K562 (cell line): ENCODE measurements at regions not wholly inside any gene's neighbourhood (a gene's known extent, or its start where the extent isn't known, plus 50 kb on each side); places are given as distances from the start of the nearest gene placed in this dataset.

ENCODE experiments used
- ATAC-seq: fragments of 200-7000 bp; cut with Tn5 transposase; 3 replicates; pipeline ENCODE4 v1.9.1; 2020; ENCODE audit warnings: moderate library complexity
- BruUV-seq: library from RNA; stranded (reverse); fragments of 400-500 nt; replicated peaks from 2 replicates; lab custom pipeline; 2021; lab: Mats Ljungman, UMichigan
- CTCF ChIA-PET: fragments of 300-600 bp; formaldehyde crosslinking; extraction: SDS; loops from one replicate; lab custom pipeline; 2021; ENCODE audit warnings: low intra/inter-chr PET ratio; lab: Yijun Ruan, JAX
- POLR2A ChIA-PET: fragments of 300-600, 350-650 bp; sonication (Branson Sonifier 250); formaldehyde crosslinking; extraction: SDS; loops from one replicate; lab custom pipeline; 2021; ENCODE audit warnings: antibody characterized with exemption, inconsistent platforms; lab: Yijun Ruan, JAX
- DNase-seq, 4 experiments: peaks; one replicate each; pipeline versions ENCODE4 v3.0.0 to v3.0.0-alpha.2; 2011 to 2018; ENCODE audit warnings: low spot score in 3 of 4, mixed read lengths in 3 of 4; ENCODE audit errors: extremely low read depth in 1 of 4
- FAIRE-seq: peaks from 2 replicates; lab custom pipeline; 2011; peaks lifted over from hg19 to GRCh38; lab: Jason Lieb, UNC
- H2AFZ ChIP-seq: 2 replicates; pipeline ENCODE4 v1.6.0; 2011; ENCODE audit warnings: low read depth, low read length, control low read depth, inconsistent platforms
- H3K27ac ChIP-seq: fragments of 200-600 bp; 3 replicates; pipeline ENCODE4 v1.8.0; 2011; ENCODE audit warnings: low read depth, mild to moderate bottlenecking, control low read depth, inconsistent platforms, low read length, moderate library complexity, mixed read lengths; ENCODE audit errors: extremely low read depth
- H3K27me3 ChIP-seq, 2 experiments: fragments of 300-600 bp in 1 of 2; 2 replicates in 1 of 2; 3 replicates in 1 of 2; pipeline versions ENCODE4 v1.6.0 to v1.8.0; 2011; ENCODE audit warnings: inconsistent platforms in 2 of 2, low read length in 2 of 2, mild to moderate bottlenecking in 1 of 2, mixed read lengths in 1 of 2, moderate library complexity in 1 of 2; ENCODE audit not compliant: control insufficient read depth in 2 of 2, insufficient read depth in 2 of 2
- H3K36me3 ChIP-seq: fragments of 300-600 bp; 3 replicates; pipeline ENCODE4 v1.8.0; 2011; ENCODE audit warnings: mild to moderate bottlenecking, low read length, inconsistent platforms; ENCODE audit not compliant: control insufficient read depth, insufficient read depth
- H3K4me1 ChIP-seq, 2 experiments: fragments of 200-600 bp in 1 of 2; replicated peaks in 1 of 2; 2 replicates in 1 of 2; 3 replicates in 1 of 2; pipeline versions ENCODE4 v1.5.1 to v1.8.0; 2011; ENCODE audit warnings: inconsistent platforms in 2 of 2, low read length in 2 of 2, mild to moderate bottlenecking in 1 of 2, mixed read lengths in 1 of 2, moderate library complexity in 1 of 2; ENCODE audit not compliant: control insufficient read depth in 2 of 2, insufficient read depth in 2 of 2
- H3K4me2 ChIP-seq: 2 replicates; pipeline ENCODE4 v1.6.1; 2011; ENCODE audit warnings: low read length, control low read depth, inconsistent platforms, mixed read lengths; ENCODE audit not compliant: insufficient read depth
- H3K4me3 ChIP-seq: fragments of 200-600 bp; sonication (generic), shearing (Covaris generic); 2 replicates; pipeline ENCODE4 v1.5.1; 2016; ENCODE audit warnings: control low read depth, inconsistent platforms
- H3K79me2 ChIP-seq: fragments of 200-600 bp; 3 replicates; pipeline ENCODE4 v1.8.0; 2011; ENCODE audit warnings: low read length, inconsistent platforms; ENCODE audit not compliant: control insufficient read depth, insufficient read depth
- H3K9ac ChIP-seq, 2 experiments: 2 replicates each; pipeline versions ENCODE4 v1.6.0 to v1.6.1; 2011; ENCODE audit warnings: low read depth in 2 of 2, low read length in 2 of 2, control low read depth in 1 of 2, inconsistent platforms in 1 of 2, mild to moderate bottlenecking in 1 of 2, mixed read lengths in 1 of 2; ENCODE audit not compliant: insufficient read depth in 1 of 2
- H3K9me1 ChIP-seq: one replicate; pipeline ENCODE4 v1.6.0; 2011; ENCODE audit warnings: inconsistent platforms, mild to moderate bottlenecking, low read length, moderate library complexity; ENCODE audit not compliant: control insufficient read depth, insufficient read depth
- H3K9me3 ChIP-seq: replicated peaks from 2 replicates; pipeline ENCODE4 v1.5.1; 2011; ENCODE audit warnings: low read depth, low read length, inconsistent platforms; ENCODE audit not compliant: control insufficient read depth, insufficient read depth
- H4K20me1 ChIP-seq: replicated peaks from 2 replicates; pipeline ENCODE4 v1.6.1; 2011; ENCODE audit warnings: low read length, inconsistent platforms, mixed read lengths; ENCODE audit not compliant: control insufficient read depth, insufficient read depth
- HMG20A ChIP-seq: fragments of 450-650 bp; formaldehyde crosslinking; conservative IDR thresholded peaks from 2 replicates; pipeline ENCODE4 v1.4.0; 2020; ENCODE audit warnings: mild to moderate bottlenecking, mixed read lengths
- ILF3 ChIP-seq: fragments of 450-650 bp; IDR thresholded peaks from 2 replicates; pipeline ENCODE4 v1.6.1; 2018; ENCODE audit warnings: antibody characterized with exemption, mild to moderate bottlenecking, moderate library complexity, borderline replicate concordance
- MEIS2 ChIP-seq: fragments of 450-650 bp; IDR thresholded peaks from 2 replicates; pipeline ENCODE4 v1.6.1; 2014; ENCODE audit warnings: mild to moderate bottlenecking; ENCODE audit not compliant: partially characterized antibody
- MYNN ChIP-seq, 2 experiments: sonication (generic); formaldehyde crosslinking in 1 of 2; IDR thresholded peaks; 2 replicates each; pipeline versions ENCODE4 v1.5.0 to v1.6.1; 2016 to 2020; ENCODE audit warnings: antibody characterized with exemption in 1 of 2, missing genetic modification reagents in 1 of 2
- PHB2 ChIP-seq: fragments of 450-650 bp; IDR thresholded peaks from 2 replicates; pipeline ENCODE4 v1.6.1; 2017; ENCODE audit warnings: low read depth
- TFAM ChIP-seq: fragments of 250-450 bp; sonication (Bioruptor Pico); conservative IDR thresholded peaks from 2 replicates; pipeline ENCODE4 v1.5.0; 2021; ENCODE audit warnings: mild to moderate bottlenecking, moderate library complexity
- WHSC1 ChIP-seq: IDR thresholded peaks from one replicate; pipeline ENCODE4 v1.6.1; 2012; ENCODE audit warnings: low read length, control low read depth, inconsistent platforms
- ZNF133 ChIP-seq: fragments of 250-450 bp; sonication (Bioruptor Pico); IDR thresholded peaks from 2 replicates; pipeline ENCODE4 v1.4.0; 2020; ENCODE audit warnings: mild to moderate bottlenecking
- WGBS: fragments of 100-300 bp; shearing (Covaris generic); methylation state at CpG from one replicate; pipeline ENCODE4 v1.1.6; 2016; ENCODE audit warnings: low coverage, mixed read lengths; ENCODE audit not compliant: insufficient coverage; ENCODE audit errors: missing lambda C conversion rate; 5-methylcytosine and 5-hydroxymethylcytosine counted together
- in situ Hi-C: fragments of 300-500 bp; cut with MboI; formaldehyde crosslinking; loops from 4 replicates; pipeline ENCODE4 v1.15.0; 2018; ENCODE audit warnings: inconsistent platforms, mixed read lengths
- intact Hi-C: fragments of 100-400 bp; cut with micrococcal nuclease; formaldehyde crosslinking; loops from 2 replicates; pipeline ENCODE4 v1.14.2; 2022
- TF ChIP-seq, protein P1 (sequence below): fragments of 200-800 bp; sonication (Bioruptor generic); IDR thresholded peaks from 2 replicates; pipeline ENCODE4 v1.6.1; 2016; ENCODE audit warnings: missing genetic modification characterization, missing compliant biosample characterization
- TF ChIP-seq, protein P2 (sequence below): conservative IDR thresholded peaks from 2 replicates; pipeline ENCODE4 v1.6.1; 2011; ENCODE audit warnings: low read depth, mild to moderate bottlenecking, low read length; ENCODE audit not compliant: control insufficient read depth

DNA sequence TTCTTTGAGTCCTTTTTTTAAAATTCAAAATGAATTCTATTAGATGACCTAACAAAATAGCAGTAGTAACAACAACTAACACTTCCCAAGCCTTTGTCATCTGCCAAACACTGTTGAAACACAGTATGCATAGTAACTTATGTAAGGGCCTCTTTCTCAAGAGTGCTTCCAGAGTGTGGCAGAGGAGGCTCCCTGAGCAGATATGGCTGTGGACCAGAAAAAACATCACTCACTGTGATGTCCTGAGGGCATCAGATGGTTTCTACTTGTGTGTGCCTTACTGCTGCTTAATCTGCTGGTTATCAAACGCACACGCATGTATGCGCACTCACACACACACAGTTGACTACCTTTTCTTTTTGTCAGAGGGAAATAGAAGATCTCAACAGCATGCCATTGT, 110.8 kb downstream of the DLEU7 start (continued):
- TF ChIP-seq WHSC1 (no peak), HMG20A (no peak), PHB2 (no peak), ZNF133 (CRISPR knock-in tag) (no peak), MYNN (IDR thresholded peaks at IDR 0.05) (no peak), MYNN (CRISPR knock-in tag; IDR thresholded peaks at IDR 0.05) (no peak)
- TF ChIP-seq, all 486 proteins: peak for 0

DNA sequence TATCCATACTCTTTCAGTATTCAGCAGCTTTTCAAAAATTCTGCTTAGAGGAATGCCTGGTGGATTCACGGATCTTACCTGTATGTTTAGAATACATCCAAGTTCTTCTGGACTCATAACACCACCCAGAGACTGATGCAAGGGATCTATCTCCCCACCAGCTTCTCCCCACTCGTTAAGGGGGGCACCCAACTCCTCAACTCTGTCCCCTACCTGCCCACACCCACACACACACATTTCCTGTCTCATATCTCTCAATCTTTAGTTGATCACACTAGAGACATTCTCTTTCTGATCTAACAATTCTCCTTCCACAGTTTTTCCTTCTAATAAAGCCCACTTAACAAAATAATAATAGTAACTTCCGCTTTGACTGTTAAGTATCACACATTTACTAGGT, 110.1 kb downstream of the DLEU7 start:
- intact Hi-C loops (no loop called here), in situ Hi-C loops (no loop called here)
- WGBS, result 0% methylated on average over 2 of the region's 3 CpGs

More for the DNA sequence above, 110.1 kb downstream of the DLEU7 start:
- ATAC-seq, result no peak
- Histone ChIP-seq H3K36me3 (no peaks in the 10 kb centered on the region), H3K27me3 (no peaks in the 10 kb centered on the region), H3K9me1 (no peaks in the 10 kb centered on the region), H3K27ac (no peak overlapping the region), H4K20me1 (no peaks in the 10 kb centered on the region), H2AFZ (no peak overlapping the region), H3K79me2 (no peaks in the 10 kb centered on the region), H3K4me2 (no peak overlapping the region), H3K4me3 (no peak overlapping the region), H3K4me1 (no peaks in the 10 kb centered on the region), H3K9me3 (no peaks in the 10 kb centered on the region), H3K9ac (no peak overlapping the region)
- ChIA-PET CTCF (no interaction called here), POLR2A (no interaction called here)
- BruUV-seq, result no TSS peak
- TF ChIP-seq, protein P1, sequence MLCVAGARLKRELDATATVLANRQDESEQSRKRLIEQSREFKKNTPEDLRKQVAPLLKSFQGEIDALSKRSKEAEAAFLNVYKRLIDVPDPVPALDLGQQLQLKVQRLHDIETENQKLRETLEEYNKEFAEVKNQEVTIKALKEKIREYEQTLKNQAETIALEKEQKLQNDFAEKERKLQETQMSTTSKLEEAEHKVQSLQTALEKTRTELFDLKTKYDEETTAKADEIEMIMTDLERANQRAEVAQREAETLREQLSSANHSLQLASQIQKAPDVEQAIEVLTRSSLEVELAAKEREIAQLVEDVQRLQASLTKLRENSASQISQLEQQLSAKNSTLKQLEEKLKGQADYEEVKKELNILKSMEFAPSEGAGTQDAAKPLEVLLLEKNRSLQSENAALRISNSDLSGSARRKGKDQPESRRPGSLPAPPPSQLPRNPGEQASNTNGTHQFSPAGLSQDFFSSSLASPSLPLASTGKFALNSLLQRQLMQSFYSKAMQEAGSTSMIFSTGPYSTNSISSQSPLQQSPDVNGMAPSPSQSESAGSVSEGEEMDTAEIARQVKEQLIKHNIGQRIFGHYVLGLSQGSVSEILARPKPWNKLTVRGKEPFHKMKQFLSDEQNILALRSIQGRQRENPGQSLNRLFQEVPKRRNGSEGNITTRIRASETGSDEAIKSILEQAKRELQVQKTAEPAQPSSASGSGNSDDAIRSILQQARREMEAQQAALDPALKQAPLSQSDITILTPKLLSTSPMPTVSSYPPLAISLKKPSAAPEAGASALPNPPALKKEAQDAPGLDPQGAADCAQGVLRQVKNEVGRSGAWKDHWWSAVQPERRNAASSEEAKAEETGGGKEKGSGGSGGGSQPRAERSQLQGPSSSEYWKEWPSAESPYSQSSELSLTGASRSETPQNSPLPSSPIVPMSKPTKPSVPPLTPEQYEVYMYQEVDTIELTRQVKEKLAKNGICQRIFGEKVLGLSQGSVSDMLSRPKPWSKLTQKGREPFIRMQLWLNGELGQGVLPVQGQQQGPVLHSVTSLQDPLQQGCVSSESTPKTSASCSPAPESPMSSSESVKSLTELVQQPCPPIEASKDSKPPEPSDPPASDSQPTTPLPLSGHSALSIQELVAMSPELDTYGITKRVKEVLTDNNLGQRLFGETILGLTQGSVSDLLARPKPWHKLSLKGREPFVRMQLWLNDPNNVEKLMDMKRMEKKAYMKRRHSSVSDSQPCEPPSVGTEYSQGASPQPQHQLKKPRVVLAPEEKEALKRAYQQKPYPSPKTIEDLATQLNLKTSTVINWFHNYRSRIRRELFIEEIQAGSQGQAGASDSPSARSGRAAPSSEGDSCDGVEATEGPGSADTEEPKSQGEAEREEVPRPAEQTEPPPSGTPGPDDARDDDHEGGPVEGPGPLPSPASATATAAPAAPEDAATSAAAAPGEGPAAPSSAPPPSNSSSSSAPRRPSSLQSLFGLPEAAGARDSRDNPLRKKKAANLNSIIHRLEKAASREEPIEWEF, result no peak
- TF ChIP-seq, protein P2, sequence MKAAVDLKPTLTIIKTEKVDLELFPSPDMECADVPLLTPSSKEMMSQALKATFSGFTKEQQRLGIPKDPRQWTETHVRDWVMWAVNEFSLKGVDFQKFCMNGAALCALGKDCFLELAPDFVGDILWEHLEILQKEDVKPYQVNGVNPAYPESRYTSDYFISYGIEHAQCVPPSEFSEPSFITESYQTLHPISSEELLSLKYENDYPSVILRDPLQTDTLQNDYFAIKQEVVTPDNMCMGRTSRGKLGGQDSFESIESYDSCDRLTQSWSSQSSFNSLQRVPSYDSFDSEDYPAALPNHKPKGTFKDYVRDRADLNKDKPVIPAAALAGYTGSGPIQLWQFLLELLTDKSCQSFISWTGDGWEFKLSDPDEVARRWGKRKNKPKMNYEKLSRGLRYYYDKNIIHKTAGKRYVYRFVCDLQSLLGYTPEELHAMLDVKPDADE, result no peak
- TF ChIP-seq TFAM (CRISPR knock-in tag) (no peak), ILF3 (no peak), MEIS2 (no peak)
- DNase-seq, result no peak
- FAIRE-seq, result no peak
